ENCODE measurements at regions not wholly inside any gene's neighbourhood (a gene's known extent, or its start where the extent isn't known, plus 50 kb on each side); places are given as distances from the start of the nearest gene placed in this dataset.

DNA sequence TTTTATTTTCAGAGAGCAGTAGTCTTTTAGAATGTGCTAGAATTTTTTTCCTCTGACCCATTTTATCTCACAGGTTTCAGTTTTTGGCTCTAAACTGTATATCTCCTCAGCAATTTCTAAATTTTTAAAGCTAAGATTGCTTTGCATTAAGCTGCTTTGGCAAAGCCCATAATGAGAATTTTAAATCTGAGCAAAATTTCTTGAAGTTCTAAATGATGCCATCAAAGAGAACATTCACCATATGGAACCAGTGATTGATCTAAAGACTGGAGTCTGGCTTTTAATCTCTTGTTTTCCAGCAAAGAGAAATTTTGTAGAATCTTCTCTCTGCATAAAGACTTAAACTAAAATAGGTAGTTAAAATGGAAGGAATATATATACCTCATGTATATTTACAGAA is 313.6 kb downstream of the TBC1D32 start:
- no peak overlapping the region for H3K4ac ChIP-seq (replicated peaks; ENCODE audit: insufficient read length, low read depth, low read length)
- FAIRE-seq (no peak), DNase-seq (ENCODE audit: low read depth in 1 of 2, low spot score in 2 of 2) (no peak)
- no peak overlapping the region for H4K8ac ChIP-seq (ENCODE audit: extremely low read depth, insufficient read depth, low read length)
- H3K23ac ChIP-seq (ENCODE audit: insufficient read length) = no peak overlapping the region
- H2BK15ac ChIP-seq (ENCODE audit: low read length) = no peak overlapping the region
- no peak overlapping the region for H3K27ac ChIP-seq (ENCODE audit: low read depth, low read length)
- no peak overlapping the region for H3K4me3 ChIP-seq (ENCODE audit: extremely low read depth in 1 of 4, insufficient read depth in 2 of 4, low read depth in 3 of 4, low read length in 4 of 4)
- no peaks in the 10 kb centered on the region for H3K36me3 ChIP-seq (ENCODE audit: control insufficient read depth in 2 of 4, insufficient read depth in 4 of 4, low read length in 3 of 4)
- H4K5ac ChIP-seq (ENCODE audit: insufficient read length, low read depth, low read length) = no peak overlapping the region
- H3K27me3 ChIP-seq (replicated peaks in 1 of 4; ENCODE audit: control insufficient read depth in 3 of 4, extremely low read depth in 1 of 4, insufficient read depth in 3 of 4, low read length in 3 of 4) = peaks cover 0 to 1% (median 0%) of the 10 kb centered on the region in 4 experiments; a peak in 1 of 7 replicates
- H3K4me2 ChIP-seq (ENCODE audit: insufficient read depth in 1 of 2, low read depth in 2 of 2, low read length in 2 of 2) = no peak overlapping the region
- H2AK5ac ChIP-seq (ENCODE audit: low read depth, low read length) = no peak overlapping the region
- CTCF ChIA-PET (ENCODE audit: partially characterized antibody) = interaction anchor here (0.8 kb wide), 1 partner anchor 301 kb away, joined by 3 read pairs; no protein-coding TSS in a partner anchor
- H4K91ac ChIP-seq (replicated peaks; ENCODE audit: insufficient read length, low read length) = no peak overlapping the region
- H2AFZ ChIP-seq (ENCODE audit: low read length) = no peak overlapping the region
- H3K23me2 ChIP-seq (ENCODE audit: low read depth, low read length) = no peaks in the 10 kb centered on the region
- no peak overlapping the region for H3K18ac ChIP-seq (ENCODE audit: extremely low read depth, low read length)
- H2BK120ac ChIP-seq (replicated peaks; ENCODE audit: low read depth, low read length) = no peak overlapping the region
- H3K79me1 ChIP-seq (ENCODE audit: low read depth, low read length) = no peaks in the 10 kb centered on the region
- H3K56ac ChIP-seq (replicated peaks; ENCODE audit: insufficient read length, low read depth, low read length) = no peak overlapping the region
- H3K79me2 ChIP-seq (ENCODE audit: control insufficient read depth in 1 of 2, insufficient read depth in 2 of 2, low read length in 2 of 2) = no peaks in the 10 kb centered on the region
- no peak overlapping the region for H2BK5ac ChIP-seq (ENCODE audit: low read depth, low read length)
- no peaks in the 10 kb centered on the region for H3K4me1 ChIP-seq (replicated peaks in 1 of 4; ENCODE audit: control insufficient read depth in 3 of 4, insufficient read depth in 4 of 4, low read length in 3 of 4)
- no peaks in the 10 kb centered on the region for H3K9me3 ChIP-seq (ENCODE audit: insufficient read depth in 2 of 2, low read depth in 1 of 2, low read length in 1 of 2)
- no peaks in the 10 kb centered on the region for H4K20me1 ChIP-seq (replicated peaks in 1 of 2; ENCODE audit: control insufficient read depth in 1 of 2, insufficient read depth in 2 of 2, low read length in 2 of 2)
- no peak overlapping the region for H2BK12ac ChIP-seq (ENCODE audit: low read depth, low read length)
- H2BK20ac ChIP-seq (ENCODE audit: low read length) = no peak overlapping the region
- H3K14ac ChIP-seq (ENCODE audit: insufficient read length) = no peak overlapping the region
- H3K9ac ChIP-seq (replicated peaks in 1 of 4; ENCODE audit: extremely low read depth in 1 of 4, low read depth in 3 of 4, low read length in 3 of 4) = no peak overlapping the region
- POLR2A ChIA-PET (ENCODE audit: partially characterized antibody) = no interaction called here
- TF ChIP-seq POU5F1 (IDR thresholded peaks at IDR 0.05; ENCODE audit: low read depth, low read length) (no peak), RFX5 (IDR thresholded peaks at IDR 0.05; ENCODE audit: borderline replicate concordance, low read depth, low read length) (no peak), RXRA (IDR thresholded peaks at IDR 0.05; ENCODE audit: insufficient read depth, low read depth, low read length) (no peak), KDM1A (IDR thresholded peaks at IDR 0.05; ENCODE audit: borderline replicate concordance, low read length) (no peak), GABPA (IDR thresholded peaks at IDR 0.05; ENCODE audit: borderline replicate concordance, insufficient read depth, low read length) (no peak), TCF12 (IDR thresholded peaks at IDR 0.05; ENCODE audit: low read depth, low read length) (no peak), SP1 (IDR thresholded peaks at IDR 0.05; ENCODE audit: low read depth, low read length) (no peak), TEAD4 (IDR thresholded peaks at IDR 0.05; ENCODE audit: low read depth, low read length) (no peak), NANOG (IDR thresholded peaks at IDR 0.05; ENCODE audit: insufficient read depth, low read depth, low read length, poor library complexity, severe bottlenecking) (no peak), EZH2 (IDR thresholded peaks at IDR 0.05; ENCODE audit: low read depth, low read length, severe bottlenecking) (no peak), CTBP2 (IDR thresholded peaks at IDR 0.05; ENCODE audit: borderline replicate concordance, insufficient read depth, insufficient read length, low read length) (no peak), SIRT6 (IDR thresholded peaks at IDR 0.05; ENCODE audit: low read length) (no peak), CREB1 (IDR thresholded peaks at IDR 0.05) (no peak)
- TF ChIP-seq, protein P1, sequence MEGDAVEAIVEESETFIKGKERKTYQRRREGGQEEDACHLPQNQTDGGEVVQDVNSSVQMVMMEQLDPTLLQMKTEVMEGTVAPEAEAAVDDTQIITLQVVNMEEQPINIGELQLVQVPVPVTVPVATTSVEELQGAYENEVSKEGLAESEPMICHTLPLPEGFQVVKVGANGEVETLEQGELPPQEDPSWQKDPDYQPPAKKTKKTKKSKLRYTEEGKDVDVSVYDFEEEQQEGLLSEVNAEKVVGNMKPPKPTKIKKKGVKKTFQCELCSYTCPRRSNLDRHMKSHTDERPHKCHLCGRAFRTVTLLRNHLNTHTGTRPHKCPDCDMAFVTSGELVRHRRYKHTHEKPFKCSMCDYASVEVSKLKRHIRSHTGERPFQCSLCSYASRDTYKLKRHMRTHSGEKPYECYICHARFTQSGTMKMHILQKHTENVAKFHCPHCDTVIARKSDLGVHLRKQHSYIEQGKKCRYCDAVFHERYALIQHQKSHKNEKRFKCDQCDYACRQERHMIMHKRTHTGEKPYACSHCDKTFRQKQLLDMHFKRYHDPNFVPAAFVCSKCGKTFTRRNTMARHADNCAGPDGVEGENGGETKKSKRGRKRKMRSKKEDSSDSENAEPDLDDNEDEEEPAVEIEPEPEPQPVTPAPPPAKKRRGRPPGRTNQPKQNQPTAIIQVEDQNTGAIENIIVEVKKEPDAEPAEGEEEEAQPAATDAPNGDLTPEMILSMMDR (IDR thresholded peaks at IDR 0.05; ENCODE audit: control extremely low read depth in 1 of 3, insufficient read depth in 1 of 3, low read depth in 1 of 3, low read length in 3 of 3) = no peak
